B cell (primary cell): ENCODE measurements at regions not wholly inside any gene's neighbourhood (a gene's known extent, or its start where the extent isn't known, plus 50 kb on each side); places are given as distances from the start of the nearest gene placed in this dataset.

Experiments
- ATAC-seq: fragments of 200-7000 bp; cut with Tn5 transposase; one replicate; pipeline ENCODE4 v1.10.0; 2021; ENCODE audit warnings: low read depth, mild to moderate bottlenecking, moderate number of reproducible peaks, moderate library complexity
- CTCF ChIA-PET: fragments of 350-600 bp; sonication (Branson Sonifier 250); formaldehyde crosslinking; loops from one replicate; lab custom pipeline; 2021; ENCODE audit warnings: antibody characterized with exemption, inconsistent platforms; lab: Charles Lee
- POLR2A ChIA-PET: fragments of 350-600 bp; sonication (Branson Sonifier 250); formaldehyde crosslinking; loops from one replicate; lab custom pipeline; 2021; ENCODE audit warnings: antibody characterized with exemption; lab: Charles Lee
- DNase-seq: peaks from one replicate; pipeline ENCODE4 v3.0.0; 2013
- H2AFZ ChIP-seq: 2 replicates; pipeline ENCODE4 v1.6.1; 2012; ENCODE audit warnings: mild to moderate bottlenecking, low read depth, low read length; ENCODE audit not compliant: insufficient read depth, poor library complexity, severe bottlenecking
- H3K27ac ChIP-seq, 2 donors: 1 replicate in 1 of 2; 2 replicates in 1 of 2; pipeline ENCODE4 v1.5.1; 2012 to 2013; ENCODE audit warnings: low read length in 2 of 2, mild to moderate bottlenecking in 2 of 2, moderate library complexity in 1 of 2
- H3K27me3 ChIP-seq, 4 experiments: fragments of 200-600 bp in 1 of 4; sonication (generic) in 1 of 4; replicated peaks in 1 of 4; 1 replicate in 2 of 4; 2 replicates in 2 of 4; pipeline versions ENCODE4 v1.6.1 to v1.7.0; 2013 to 2016; ENCODE audit warnings: low read length in 3 of 4, mild to moderate bottlenecking in 2 of 4, mixed read lengths in 1 of 4, moderate library complexity in 1 of 4; ENCODE audit not compliant: insufficient read depth in 4 of 4, control insufficient read depth in 3 of 4; ENCODE audit errors: control extremely low read depth in 1 of 4
- H3K36me3 ChIP-seq, 2 experiments: replicated peaks in 1 of 2; 1 replicate in 1 of 2; 2 replicates in 1 of 2; pipeline versions ENCODE4 v1.6.1 to v1.7.1; 2013; ENCODE audit warnings: low read length in 1 of 2; ENCODE audit not compliant: insufficient read depth in 2 of 2, control insufficient read depth in 1 of 2; ENCODE audit errors: control extremely low read depth in 1 of 2, extremely low read depth in 1 of 2
- H3K4me1 ChIP-seq, 2 donors: fragments of 200-600 bp in 1 of 2; sonication (generic) in 1 of 2; 1 replicate in 1 of 2; 2 replicates in 1 of 2; pipeline versions ENCODE4 v1.5.1 to v1.6.1; 2013 to 2017; ENCODE audit warnings: low read length in 2 of 2; ENCODE audit not compliant: control insufficient read depth in 2 of 2, insufficient read depth in 2 of 2
- H3K4me2 ChIP-seq: replicated peaks from 2 replicates; pipeline ENCODE3; 2012; ENCODE audit warnings: mild to moderate bottlenecking, low read depth, low read length; ENCODE audit not compliant: poor library complexity, severe bottlenecking
- H3K4me3 ChIP-seq, 5 experiments: fragments of 200-600 bp in 1 of 5; sonication (generic) in 1 of 5; 1 replicate in 3 of 5; 2 replicates in 2 of 5; pipeline versions ENCODE4 v1.5.1 to v1.7.0; 2011 to 2016; ENCODE audit warnings: low read length in 4 of 5, mild to moderate bottlenecking in 4 of 5, low read depth in 2 of 5, control low read depth in 1 of 5, moderate library complexity in 1 of 5; ENCODE audit not compliant: insufficient read depth in 1 of 5; ENCODE audit errors: control extremely low read depth in 1 of 5, extremely low read depth in 1 of 5
- H3K79me2 ChIP-seq: fragments of 200-600 bp; sonication (generic); one replicate; pipeline ENCODE4 v1.6.0; 2016; ENCODE audit warnings: low read length; ENCODE audit not compliant: control insufficient read depth, insufficient read depth
- H3K9ac ChIP-seq: fragments of 200-600 bp; sonication (generic); 2 replicates; pipeline ENCODE4 v1.6.1; 2017; ENCODE audit warnings: mild to moderate bottlenecking, low read length, moderate library complexity
- H3K9me3 ChIP-seq, 3 donors: one replicate each; pipeline versions ENCODE4 v1.6.1 to v1.7.1; 2013; ENCODE audit warnings: low read length in 2 of 3; ENCODE audit not compliant: control insufficient read depth in 2 of 3, insufficient read depth in 1 of 3; ENCODE audit errors: control extremely low read depth in 1 of 3
- H4K20me1 ChIP-seq: 2 replicates; pipeline ENCODE4 v1.6.0; 2012; ENCODE audit warnings: mild to moderate bottlenecking, low read length; ENCODE audit not compliant: insufficient read depth, control insufficient read depth, poor library complexity, severe bottlenecking
- H3K27ac Mint-ChIP-seq: one replicate; pipeline ENCODE4 v1.8.0; 2021; ENCODE audit warnings: mixed read lengths
- H3K27me3 Mint-ChIP-seq: one replicate; pipeline ENCODE4 v1.8.0; 2021; ENCODE audit warnings: mixed read lengths
- H3K4me1 Mint-ChIP-seq: one replicate; pipeline ENCODE4 v1.8.0; 2021; ENCODE audit warnings: mixed read lengths
- H3K4me3 Mint-ChIP-seq: one replicate; pipeline ENCODE4 v1.8.0; 2021; ENCODE audit warnings: mixed read lengths
- H3K9me3 Mint-ChIP-seq: one replicate; pipeline ENCODE4 v1.8.0; 2022; ENCODE audit warnings: mixed read lengths; ENCODE audit not compliant: insufficient read depth
- EZH2 ChIP-seq: IDR thresholded peaks from 2 replicates; pipeline ENCODE4 v1.6.1; 2012; ENCODE audit warnings: borderline replicate concordance, low read depth, mild to moderate bottlenecking, moderate library complexity, low read length; ENCODE audit not compliant: insufficient read depth, poor library complexity, severe bottlenecking
- WGBS: methylation state at CpG from one replicate; pipeline ENCODE4 v1.1.5; 2013; ENCODE audit warnings: missing lambda C conversion rate; ENCODE audit not compliant: insufficient coverage; 5-methylcytosine and 5-hydroxymethylcytosine counted together
- intact Hi-C: fragments of 100-400 bp; cut with micrococcal nuclease; formaldehyde crosslinking; loops from one replicate; pipeline ENCODE4 v1.10.0; 2022
- TF ChIP-seq, protein P1 (sequence below): fragments of 200-600 bp; IDR thresholded peaks from one replicate; pipeline ENCODE4 v1.8.0; 2022; ENCODE audit warnings: antibody characterized with exemption, mild to moderate bottlenecking

DNA sequence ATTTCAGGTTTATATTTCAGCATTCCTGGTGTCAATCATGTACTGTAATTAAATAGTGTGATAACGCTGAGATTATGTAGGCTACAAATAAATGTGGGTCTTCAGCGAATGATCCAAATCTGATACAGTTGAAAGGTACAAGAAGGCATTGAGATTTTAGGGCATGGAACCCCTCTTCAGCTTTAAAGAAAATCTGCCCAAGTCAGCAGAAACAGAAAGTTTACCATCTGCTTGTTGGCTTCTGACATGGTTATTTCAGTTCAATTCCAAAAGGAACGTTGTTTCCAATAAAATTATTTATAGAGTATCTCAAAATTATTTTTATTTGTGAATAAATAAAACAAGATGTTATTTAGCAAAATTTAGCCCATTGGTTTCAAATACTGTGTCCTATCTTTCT, 400.2 kb upstream of the RORA start:
- Mint-ChIP-seq H3K4me3 (no peak overlapping the region), H3K9me3 (no peaks in the 10 kb centered on the region), H3K4me1 (no peaks in the 10 kb centered on the region), H3K27ac (no peak overlapping the region), H3K27me3 (peaks cover 7% of the 10 kb centered on the region)
- H3K4me2 ChIP-seq, result no peak overlapping the region
- no peaks in the 10 kb centered on the region for H4K20me1 ChIP-seq
- ATAC-seq, result no peak
- no peaks in the 10 kb centered on the region for H3K36me3 ChIP-seq
- ChIA-PET CTCF (no interaction called here), POLR2A (no interaction called here)
- no peak overlapping the region for H3K9ac ChIP-seq
- TF ChIP-seq, protein P1, sequence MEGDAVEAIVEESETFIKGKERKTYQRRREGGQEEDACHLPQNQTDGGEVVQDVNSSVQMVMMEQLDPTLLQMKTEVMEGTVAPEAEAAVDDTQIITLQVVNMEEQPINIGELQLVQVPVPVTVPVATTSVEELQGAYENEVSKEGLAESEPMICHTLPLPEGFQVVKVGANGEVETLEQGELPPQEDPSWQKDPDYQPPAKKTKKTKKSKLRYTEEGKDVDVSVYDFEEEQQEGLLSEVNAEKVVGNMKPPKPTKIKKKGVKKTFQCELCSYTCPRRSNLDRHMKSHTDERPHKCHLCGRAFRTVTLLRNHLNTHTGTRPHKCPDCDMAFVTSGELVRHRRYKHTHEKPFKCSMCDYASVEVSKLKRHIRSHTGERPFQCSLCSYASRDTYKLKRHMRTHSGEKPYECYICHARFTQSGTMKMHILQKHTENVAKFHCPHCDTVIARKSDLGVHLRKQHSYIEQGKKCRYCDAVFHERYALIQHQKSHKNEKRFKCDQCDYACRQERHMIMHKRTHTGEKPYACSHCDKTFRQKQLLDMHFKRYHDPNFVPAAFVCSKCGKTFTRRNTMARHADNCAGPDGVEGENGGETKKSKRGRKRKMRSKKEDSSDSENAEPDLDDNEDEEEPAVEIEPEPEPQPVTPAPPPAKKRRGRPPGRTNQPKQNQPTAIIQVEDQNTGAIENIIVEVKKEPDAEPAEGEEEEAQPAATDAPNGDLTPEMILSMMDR, result no peak
- TF ChIP-seq EZH2, result no peak
- no peaks in the 10 kb centered on the region for H3K4me1 ChIP-seq
- no peaks in the 10 kb centered on the region for H3K9me3 ChIP-seq
- H2AFZ ChIP-seq, result no peak overlapping the region
- intact Hi-C loops, result no loop called here
- no peak overlapping the region for H3K4me3 ChIP-seq
- H3K27me3 ChIP-seq, result no peaks in the 10 kb centered on the region
- no peak for DNase-seq
- H3K27ac ChIP-seq, result no peak overlapping the region
- no peaks in the 10 kb centered on the region for H3K79me2 ChIP-seq
- WGBS, result no CpG with 5 or more reads among the region's 3 CpGs

DNA sequence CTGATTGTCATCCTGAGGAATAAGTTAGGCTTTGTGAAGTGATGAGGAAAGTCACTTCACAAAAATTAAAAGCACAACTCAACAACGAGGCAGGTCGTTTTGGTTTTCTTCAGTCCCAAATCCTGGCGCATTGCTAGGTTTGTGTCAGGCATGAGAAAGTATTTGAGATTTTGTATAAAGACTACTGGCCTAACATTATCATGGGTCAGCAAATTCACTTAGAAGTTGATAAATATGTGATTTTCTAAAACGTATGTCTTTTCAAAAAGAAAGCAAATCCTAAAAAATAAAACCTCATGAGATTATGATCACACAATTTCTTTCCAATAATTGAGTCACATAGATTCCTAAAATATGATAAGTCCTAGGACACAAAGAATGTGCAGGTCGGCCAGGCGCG, 395.8 kb upstream of the RORA start:
- no peak overlapping the region for H3K27ac Mint-ChIP-seq
- Histone ChIP-seq H2AFZ (no peak overlapping the region), H3K27ac (no peak overlapping the region), H3K27me3 (no peaks in the 10 kb centered on the region), H3K4me1 (no peaks in the 10 kb centered on the region), H3K4me2 (no peak overlapping the region), H4K20me1 (no peaks in the 10 kb centered on the region), H3K79me2 (no peaks in the 10 kb centered on the region), H3K36me3 (no peaks in the 10 kb centered on the region), H3K4me3 (no peak overlapping the region), H3K9me3 (no peaks in the 10 kb centered on the region), H3K9ac (no peak overlapping the region)
- DNase-seq, result no peak
- ChIA-PET POLR2A (no interaction called here), CTCF (interaction anchor here (0.6 kb wide), 1 partner anchor 11 kb away, joined by 3 read pairs; no protein-coding TSS in a partner anchor)
- H3K27me3 Mint-ChIP-seq, result peaks cover 3% of the 10 kb centered on the region
- ATAC-seq, result no peak
- H3K4me1 Mint-ChIP-seq, result no peaks in the 10 kb centered on the region
- intact Hi-C loops, result no loop called here
- 95% methylated on average over 3 of the region's 7 CpGs for WGBS
- no peaks in the 10 kb centered on the region for H3K9me3 Mint-ChIP-seq
- no peak overlapping the region for H3K4me3 Mint-ChIP-seq
- TF ChIP-seq EZH2, result no peak
- TF ChIP-seq, protein P1, result no peak
